ENCODE measurements at regions not wholly inside any gene's neighbourhood (a gene's known extent, or its start where the extent isn't known, plus 50 kb on each side); places are given as distances from the start of the nearest gene placed in this dataset.

DNA sequence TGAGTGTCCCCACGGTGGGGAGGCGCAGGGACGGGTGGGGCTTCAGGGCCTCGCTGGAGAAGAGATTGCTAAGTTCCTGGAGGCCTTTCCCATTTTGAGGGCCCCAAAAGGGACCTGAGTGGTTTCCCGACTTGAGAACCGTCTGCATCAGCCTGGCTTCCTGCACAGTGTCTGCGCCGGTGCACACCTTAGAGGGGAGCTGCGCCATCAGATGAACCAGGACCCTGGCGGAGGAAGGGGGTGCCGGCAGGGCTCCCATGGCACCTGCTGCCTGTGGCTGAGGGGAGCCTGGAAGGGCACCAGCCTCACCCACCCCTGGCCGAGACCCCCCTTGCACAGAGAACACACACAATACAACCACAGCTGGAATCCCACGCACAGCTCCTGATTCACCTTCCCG lies 465.1 kb upstream of the MYT1L start:
- Histone ChIP-seq H3K36me3 (ENCODE audit: control insufficient read depth, insufficient read depth, low read length) (no peaks in the 10 kb centered on the region), H3K4me3 (ENCODE audit: low read depth, low read length) (no peak overlapping the region), H3K27me3 (ENCODE audit: control insufficient read depth, insufficient read depth, low read length) (no peaks in the 10 kb centered on the region)
- TF ChIP-seq, protein P1, sequence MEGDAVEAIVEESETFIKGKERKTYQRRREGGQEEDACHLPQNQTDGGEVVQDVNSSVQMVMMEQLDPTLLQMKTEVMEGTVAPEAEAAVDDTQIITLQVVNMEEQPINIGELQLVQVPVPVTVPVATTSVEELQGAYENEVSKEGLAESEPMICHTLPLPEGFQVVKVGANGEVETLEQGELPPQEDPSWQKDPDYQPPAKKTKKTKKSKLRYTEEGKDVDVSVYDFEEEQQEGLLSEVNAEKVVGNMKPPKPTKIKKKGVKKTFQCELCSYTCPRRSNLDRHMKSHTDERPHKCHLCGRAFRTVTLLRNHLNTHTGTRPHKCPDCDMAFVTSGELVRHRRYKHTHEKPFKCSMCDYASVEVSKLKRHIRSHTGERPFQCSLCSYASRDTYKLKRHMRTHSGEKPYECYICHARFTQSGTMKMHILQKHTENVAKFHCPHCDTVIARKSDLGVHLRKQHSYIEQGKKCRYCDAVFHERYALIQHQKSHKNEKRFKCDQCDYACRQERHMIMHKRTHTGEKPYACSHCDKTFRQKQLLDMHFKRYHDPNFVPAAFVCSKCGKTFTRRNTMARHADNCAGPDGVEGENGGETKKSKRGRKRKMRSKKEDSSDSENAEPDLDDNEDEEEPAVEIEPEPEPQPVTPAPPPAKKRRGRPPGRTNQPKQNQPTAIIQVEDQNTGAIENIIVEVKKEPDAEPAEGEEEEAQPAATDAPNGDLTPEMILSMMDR (IDR thresholded peaks at IDR 0.05; ENCODE audit: insufficient read depth, low read depth, low read length) = no peak
- no peak for DNase-seq (ENCODE audit: low read depth)
- ChIA-PET CTCF (no interaction called here), POLR2A (no interaction called here)

DNA sequence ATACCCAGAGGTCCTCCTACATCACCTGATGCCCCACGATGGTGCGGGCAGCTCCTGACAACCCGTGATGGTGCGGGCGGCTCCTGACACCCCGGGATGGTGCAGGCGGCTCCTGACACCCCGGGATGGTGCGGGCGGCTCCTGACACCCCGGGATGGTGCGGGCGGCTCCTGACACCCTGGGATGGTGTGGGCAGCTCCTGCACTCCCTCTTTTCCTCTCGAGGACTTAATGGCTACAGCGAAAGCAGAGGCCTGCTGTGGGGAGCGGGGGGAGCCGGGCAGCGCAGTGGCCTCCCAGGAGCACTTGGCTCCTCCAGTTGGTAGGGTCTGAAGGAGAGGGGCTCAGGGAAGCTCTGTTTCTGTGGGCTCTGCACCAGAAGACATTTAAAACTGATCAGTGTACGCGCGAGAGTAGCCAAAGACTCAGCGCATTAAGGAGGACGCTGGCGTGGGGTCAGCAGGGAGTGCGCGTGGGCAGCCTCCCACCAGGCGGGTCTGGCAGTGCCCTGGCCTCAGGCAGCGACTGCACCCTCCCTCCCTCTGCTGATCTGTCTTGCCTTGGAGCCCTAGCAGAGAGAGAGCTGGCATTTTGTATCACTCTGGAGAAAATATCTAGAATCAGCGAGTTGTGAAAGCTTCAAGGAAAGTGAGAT lies 464.5 kb upstream of the MYT1L start:
- H3K4me3 ChIP-seq (ENCODE audit: low read depth, low read length) = no peak overlapping the region
- CTCF ChIA-PET = no interaction called here
- no peak for DNase-seq (ENCODE audit: low read depth)
- H3K36me3 ChIP-seq (ENCODE audit: control insufficient read depth, insufficient read depth, low read length) = no peaks in the 10 kb centered on the region
- POLR2A ChIA-PET = no interaction called here
- TF ChIP-seq, protein P1 (IDR thresholded peaks at IDR 0.05; ENCODE audit: insufficient read depth, low read depth, low read length) = no peak
- no peaks in the 10 kb centered on the region for H3K27me3 ChIP-seq (ENCODE audit: control insufficient read depth, insufficient read depth, low read length)

DNA sequence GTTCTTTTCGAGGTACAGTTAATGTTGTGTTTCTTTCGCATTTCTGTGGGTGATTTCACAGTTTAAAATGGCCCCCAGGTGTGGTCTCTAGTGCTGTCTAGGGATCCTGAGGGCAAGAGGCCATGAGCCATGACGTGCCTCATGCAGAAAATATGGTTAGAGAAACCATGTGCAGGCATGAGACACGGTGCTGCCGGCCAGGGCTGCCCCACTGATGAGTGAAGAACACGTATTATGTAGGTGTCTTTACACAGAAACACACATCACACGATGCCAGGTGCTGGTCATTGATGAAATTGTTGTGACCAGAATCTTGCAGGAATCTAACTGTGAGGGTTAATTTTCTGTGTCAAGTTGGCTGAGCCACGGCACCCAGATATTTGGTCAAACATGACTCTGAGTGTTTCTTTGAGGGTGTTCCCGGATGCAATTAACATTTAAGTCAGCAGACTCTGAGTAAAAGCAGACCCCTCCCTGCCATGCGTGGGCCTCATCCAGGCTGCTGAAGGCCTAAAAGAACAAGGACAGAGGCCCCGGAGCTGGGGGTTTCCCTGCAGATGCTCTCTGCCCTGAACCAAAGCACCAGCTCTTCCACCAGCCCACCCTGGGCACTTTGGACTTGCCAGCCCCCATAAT lies 463.0 kb upstream of the MYT1L start:
- CTCF ChIA-PET = no interaction called here
- H3K36me3 ChIP-seq (ENCODE audit: control insufficient read depth, insufficient read depth, low read length) = no peaks in the 10 kb centered on the region
- POLR2A ChIA-PET = no interaction called here
- no peaks in the 10 kb centered on the region for H3K27me3 ChIP-seq (ENCODE audit: control insufficient read depth, insufficient read depth, low read length)
- H3K4me3 ChIP-seq (ENCODE audit: low read depth, low read length) = no peak overlapping the region
- TF ChIP-seq, protein P1 (IDR thresholded peaks at IDR 0.05; ENCODE audit: insufficient read depth, low read depth, low read length) = no peak
- no peak for DNase-seq (ENCODE audit: low read depth)

DNA sequence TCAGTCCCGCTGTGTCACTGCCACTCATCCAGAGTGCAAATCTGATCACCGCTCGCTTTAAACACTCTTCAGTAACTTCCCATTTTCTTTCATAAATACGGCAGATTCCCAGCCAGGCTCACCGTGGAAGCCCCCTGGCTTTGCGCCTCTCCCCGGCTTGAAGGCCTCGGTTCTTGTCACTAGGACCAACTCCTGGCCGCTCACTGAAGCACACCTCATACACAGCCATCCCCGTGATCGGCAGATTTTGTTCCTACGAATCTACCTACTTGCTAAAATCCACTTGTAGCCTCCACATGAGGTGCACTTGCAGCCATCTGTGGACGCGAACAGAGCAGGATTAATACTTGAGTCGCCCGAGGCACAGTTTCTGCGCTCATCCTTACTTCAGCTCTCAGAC lies 462.4 kb upstream of the MYT1L start:
- TF ChIP-seq, protein P1 (IDR thresholded peaks at IDR 0.05; ENCODE audit: insufficient read depth, low read depth, low read length) = no peak
- ChIA-PET POLR2A (no interaction called here), CTCF (no interaction called here)
- Histone ChIP-seq H3K27me3 (ENCODE audit: control insufficient read depth, insufficient read depth, low read length) (no peaks in the 10 kb centered on the region), H3K36me3 (ENCODE audit: control insufficient read depth, insufficient read depth, low read length) (no peaks in the 10 kb centered on the region), H3K4me3 (ENCODE audit: low read depth, low read length) (no peak overlapping the region)
- no peak for DNase-seq (ENCODE audit: low read depth)

DNA sequence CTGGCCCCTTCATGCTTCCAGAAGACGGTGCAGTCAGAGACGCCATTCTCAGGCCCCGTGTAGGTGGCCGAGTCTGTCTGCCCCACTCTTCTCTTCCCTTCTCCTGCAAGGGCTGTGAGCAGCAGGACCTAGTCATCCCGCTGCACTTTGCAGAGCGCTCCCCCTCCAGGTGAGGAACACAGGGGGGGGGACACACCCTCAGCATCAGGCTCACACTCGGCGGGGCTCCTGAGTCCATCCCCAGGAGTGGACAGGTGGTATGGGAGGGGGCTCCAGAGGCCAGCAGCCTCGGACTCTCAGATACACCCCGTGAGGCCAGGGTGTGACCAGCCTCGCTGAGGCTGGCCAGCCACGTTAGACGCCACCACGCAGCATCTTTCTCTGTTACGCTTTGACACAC lies 460.5 kb upstream of the MYT1L start:
- ChIA-PET CTCF (no interaction called here), POLR2A (no interaction called here)
- DNase-seq (ENCODE audit: low read depth) = no peak
- TF ChIP-seq, protein P1 (IDR thresholded peaks at IDR 0.05; ENCODE audit: insufficient read depth, low read depth, low read length) = no peak
- H3K4me3 ChIP-seq (ENCODE audit: low read depth, low read length) = no peak overlapping the region
- no peaks in the 10 kb centered on the region for H3K36me3 ChIP-seq (ENCODE audit: control insufficient read depth, insufficient read depth, low read length)
- no peaks in the 10 kb centered on the region for H3K27me3 ChIP-seq (ENCODE audit: control insufficient read depth, insufficient read depth, low read length)
